ENCODE measurements at regions not wholly inside any gene's neighbourhood (a gene's known extent, or its start where the extent isn't known, plus 50 kb on each side); places are given as distances from the start of the nearest gene placed in this dataset.

GRCh38 chr5:143479394-143479793, 75.9 kb upstream of the NR3C1 start:
- in situ Hi-C loops (cut with HindIII; ENCODE audit: low pct_ligation_motif_present, low sequenced_read_pairs), result no loop called here
- Histone ChIP-seq H3K27ac (no peak overlapping the region), H3K36me3 (replicated peaks) (no peaks in the 10 kb centered on the region), H3K4me3 (ENCODE audit: low read depth, low read length) (no peak overlapping the region), H3K27me3 (replicated peaks) (no peaks in the 10 kb centered on the region)
- DNase-seq, result no peak
- TF ChIP-seq CTCF (IDR thresholded peaks at IDR 0.05; ENCODE audit: low read depth, low read length, missing control alignments), result no peak

GRCh38 chr5:143476601-143477211, 73.2 kb upstream of the NR3C1 start:
- H3K27ac ChIP-seq, result no peak overlapping the region

GRCh38 chr5:143474616-143475015, 71.1 kb upstream of the NR3C1 start:
- Histone ChIP-seq H3K27me3 (replicated peaks) (no peaks in the 10 kb centered on the region), H3K27ac (no peak overlapping the region), H3K36me3 (replicated peaks) (no peaks in the 10 kb centered on the region), H3K4me3 (ENCODE audit: low read depth, low read length) (no peak overlapping the region)
- in situ Hi-C loops (cut with HindIII; ENCODE audit: low pct_ligation_motif_present, low sequenced_read_pairs), result no loop called here
- no peak for DNase-seq
- no peak for TF ChIP-seq CTCF (IDR thresholded peaks at IDR 0.05; ENCODE audit: low read depth, low read length, missing control alignments)

More at GRCh38 chr5:143476601-143477211, 73.2 kb upstream of the NR3C1 start:
- H3K4me3 ChIP-seq (ENCODE audit: low read depth, low read length), result no peak overlapping the region
- no peak for TF ChIP-seq CTCF (IDR thresholded peaks at IDR 0.05; ENCODE audit: low read depth, low read length, missing control alignments)
- no peaks in the 10 kb centered on the region for H3K36me3 ChIP-seq (replicated peaks)
- in situ Hi-C loops (cut with HindIII; ENCODE audit: low pct_ligation_motif_present, low sequenced_read_pairs), result no loop called here
- DNase-seq, result no peak
- H3K27me3 ChIP-seq (replicated peaks), result no peaks in the 10 kb centered on the region

- Histone ChIP-seq H3K36me3 (replicated peaks) (no peaks in the 10 kb centered on the region), H3K27ac (no peak overlapping the region), H3K27me3 (replicated peaks) (no peaks in the 10 kb centered on the region), H3K4me3 (ENCODE audit: low read depth, low read length) (no peak overlapping the region)
- in situ Hi-C loops (cut with HindIII; ENCODE audit: low pct_ligation_motif_present, low sequenced_read_pairs), result no loop called here
- DNase-seq, result no peak
- no peak for TF ChIP-seq CTCF (IDR thresholded peaks at IDR 0.05; ENCODE audit: low read depth, low read length, missing control alignments)
These were observed 70.0 kb upstream of the NR3C1 start for GRCh38 chr5:143473481-143473880.

GRCh38 chr5:143472576-143472975, 69.1 kb upstream of the NR3C1 start:
- no peaks in the 10 kb centered on the region for H3K27me3 ChIP-seq (replicated peaks)
- TF ChIP-seq CTCF (IDR thresholded peaks at IDR 0.05; ENCODE audit: low read depth, low read length, missing control alignments), result no peak
- H3K27ac ChIP-seq, result no peak overlapping the region
- in situ Hi-C loops (cut with HindIII; ENCODE audit: low pct_ligation_motif_present, low sequenced_read_pairs), result no loop called here
- no peak overlapping the region for H3K4me3 ChIP-seq (ENCODE audit: low read depth, low read length)
- no peak for DNase-seq
- H3K36me3 ChIP-seq (replicated peaks), result no peaks in the 10 kb centered on the region

All from brain microvascular endothelial cell (primary cell).